GM12874 (cell line): ENCODE measurements at regions not wholly inside any gene's neighbourhood (a gene's known extent, or its start where the extent isn't known, plus 50 kb on each side); places are given as distances from the start of the nearest gene placed in this dataset.

ENCODE experiments used
- CTCF ChIP-seq: IDR thresholded peaks from 2 replicates; pipeline ENCODE4 v1.5.1; 2011; ENCODE audit warnings: low read depth, mild to moderate bottlenecking, control low read depth, low read length, moderate library complexity; ENCODE audit not compliant: insufficient read depth

- no peak for TF ChIP-seq CTCF
These were observed 1920.2 kb upstream of the CDH9 start for GRCh38 chr5:28958581-28958980.

GRCh38 chr5:28957450-28957849 lies 1919.1 kb upstream of the CDH9 start:
- no peak for TF ChIP-seq CTCF

DNA sequence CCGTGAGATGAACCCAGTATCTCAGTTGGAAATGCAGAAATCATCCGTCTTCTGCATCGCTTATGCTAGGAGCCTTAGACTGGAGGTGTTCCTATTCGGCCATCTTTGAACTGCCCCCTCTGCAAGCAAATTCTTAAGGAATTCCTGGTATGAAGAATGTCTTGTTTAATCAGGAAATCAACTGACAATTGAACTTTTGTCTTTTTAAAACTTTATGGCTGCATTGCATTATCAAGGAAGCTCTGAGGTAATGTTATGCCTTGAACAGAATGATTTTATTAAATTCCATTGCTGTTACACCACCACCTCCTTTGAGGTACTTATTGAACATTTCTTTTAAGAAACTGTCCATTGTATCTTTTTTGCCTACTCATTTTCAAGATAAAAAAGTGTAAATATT lies 1915.7 kb upstream of the CDH9 start:
- no peak for TF ChIP-seq CTCF

DNA sequence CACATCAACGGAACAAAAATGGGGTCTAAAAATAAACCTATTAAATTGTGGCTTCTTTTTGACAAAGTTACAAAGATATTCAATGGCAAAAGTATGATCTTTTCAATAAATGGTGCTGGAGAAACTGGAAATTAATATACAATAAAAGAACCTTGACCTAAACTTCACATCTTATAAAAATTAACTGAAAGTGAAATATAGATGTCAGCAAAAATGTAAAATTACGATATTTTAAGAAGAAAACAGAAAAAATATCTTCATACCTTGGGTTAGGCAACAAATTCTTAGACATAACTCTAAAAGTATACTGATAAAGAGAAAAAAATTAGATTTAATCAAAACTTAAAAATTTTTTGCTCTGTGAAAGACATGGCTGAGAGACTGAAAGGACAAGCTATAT lies 1909.5 kb upstream of the CDH9 start:
- no peak for TF ChIP-seq CTCF

- no peak for TF ChIP-seq CTCF
These were observed 1907.5 kb upstream of the CDH9 start for GRCh38 chr5:28945859-28946258.

GRCh38 chr5:28927559-28928326 lies 1889.4 kb upstream of the CDH9 start:
- TF ChIP-seq CTCF: no peak

DNA sequence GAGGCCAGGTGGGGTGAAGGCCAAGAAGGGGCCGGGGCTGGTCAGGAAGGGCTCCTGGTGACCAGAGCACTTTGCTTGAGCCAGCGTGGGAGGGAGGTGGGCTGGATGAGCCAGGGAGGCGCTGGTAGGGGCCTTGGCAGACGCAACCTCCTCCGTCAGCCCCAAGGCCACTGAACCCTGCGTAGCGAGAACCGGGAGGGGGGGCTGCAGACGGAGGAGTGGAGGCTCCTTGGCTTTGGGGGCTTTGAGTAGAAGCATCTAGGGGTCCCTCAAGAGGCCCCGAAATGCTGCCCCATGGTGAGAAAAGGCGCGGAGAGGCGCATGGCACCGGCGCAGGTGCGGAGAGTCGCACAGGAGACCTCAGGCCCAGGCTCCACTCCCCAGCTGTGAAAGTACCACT lies 1888.0 kb upstream of the CDH9 start:
- no peak for TF ChIP-seq CTCF
